VCaP (cell line): ENCODE measurements at regions not wholly inside any gene's neighbourhood (a gene's known extent, or its start where the extent isn't known, plus 50 kb on each side); places are given as distances from the start of the nearest gene placed in this dataset.

Source experiments
- H3K27ac ChIP-seq: fragments of 450-650 bp; 2 replicates; pipeline ENCODE4 v1.5.1; 2017
- TF ChIP-seq, protein P1 (sequence below): fragments of 450-650 bp; conservative IDR thresholded peaks from 2 replicates; pipeline ENCODE4 v1.5.1; 2017; ENCODE audit warnings: mild to moderate bottlenecking, moderate library complexity

DNA sequence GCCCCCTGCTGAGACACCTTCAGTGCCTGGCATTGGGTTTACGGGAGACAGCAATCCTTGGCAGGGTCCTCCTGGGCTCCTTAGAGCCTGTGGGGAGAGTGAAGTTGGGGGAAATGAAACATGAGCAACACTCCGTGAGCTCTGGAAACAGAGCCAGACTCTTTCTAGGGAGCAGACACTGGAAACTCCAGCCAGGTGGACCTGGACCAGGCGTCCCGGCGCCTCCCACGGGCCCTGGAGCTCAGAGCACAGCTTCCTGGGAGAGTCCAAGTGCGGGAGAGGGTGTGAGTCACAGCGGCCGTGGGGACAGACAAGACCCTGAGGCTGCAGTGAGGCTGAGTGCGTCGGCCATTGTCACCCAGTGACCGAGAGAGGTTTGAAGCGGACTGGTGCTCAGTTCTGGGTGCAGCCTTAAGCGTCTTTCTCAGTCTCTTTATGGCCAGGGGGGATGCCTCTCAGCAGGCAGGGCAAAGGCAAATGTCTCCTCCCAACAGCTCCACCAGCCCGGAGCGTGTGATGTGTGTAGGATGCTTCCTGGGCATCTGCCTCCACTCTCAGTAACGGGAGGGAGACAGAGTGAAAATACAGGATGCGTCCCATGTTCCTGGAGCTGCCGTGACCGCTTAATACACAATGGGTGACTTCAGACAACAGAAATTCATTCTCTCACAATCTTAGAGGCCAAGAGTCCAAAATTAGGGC, 399.2 kb downstream of the SHANK2 start:
- TF ChIP-seq, protein P1, sequence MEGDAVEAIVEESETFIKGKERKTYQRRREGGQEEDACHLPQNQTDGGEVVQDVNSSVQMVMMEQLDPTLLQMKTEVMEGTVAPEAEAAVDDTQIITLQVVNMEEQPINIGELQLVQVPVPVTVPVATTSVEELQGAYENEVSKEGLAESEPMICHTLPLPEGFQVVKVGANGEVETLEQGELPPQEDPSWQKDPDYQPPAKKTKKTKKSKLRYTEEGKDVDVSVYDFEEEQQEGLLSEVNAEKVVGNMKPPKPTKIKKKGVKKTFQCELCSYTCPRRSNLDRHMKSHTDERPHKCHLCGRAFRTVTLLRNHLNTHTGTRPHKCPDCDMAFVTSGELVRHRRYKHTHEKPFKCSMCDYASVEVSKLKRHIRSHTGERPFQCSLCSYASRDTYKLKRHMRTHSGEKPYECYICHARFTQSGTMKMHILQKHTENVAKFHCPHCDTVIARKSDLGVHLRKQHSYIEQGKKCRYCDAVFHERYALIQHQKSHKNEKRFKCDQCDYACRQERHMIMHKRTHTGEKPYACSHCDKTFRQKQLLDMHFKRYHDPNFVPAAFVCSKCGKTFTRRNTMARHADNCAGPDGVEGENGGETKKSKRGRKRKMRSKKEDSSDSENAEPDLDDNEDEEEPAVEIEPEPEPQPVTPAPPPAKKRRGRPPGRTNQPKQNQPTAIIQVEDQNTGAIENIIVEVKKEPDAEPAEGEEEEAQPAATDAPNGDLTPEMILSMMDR, result no peak
- H3K27ac ChIP-seq, result no peak overlapping the region

DNA sequence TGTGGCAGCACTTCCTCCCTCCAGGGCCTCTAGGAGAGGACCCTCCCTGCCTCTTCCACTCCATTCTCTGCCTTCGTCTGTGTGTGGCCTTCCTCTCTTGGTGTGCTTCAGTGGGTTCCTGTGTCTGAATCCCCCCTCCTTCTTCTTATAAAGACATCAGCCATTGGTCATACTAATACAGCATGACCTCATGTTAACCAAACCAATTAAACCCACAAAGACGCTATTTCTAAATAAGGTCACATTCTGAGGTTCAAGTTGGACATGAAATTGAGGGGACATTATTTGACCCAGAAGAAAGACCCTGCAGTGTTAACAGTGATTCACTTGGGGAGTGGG, 398.6 kb downstream of the SHANK2 start:
- no peak overlapping the region for H3K27ac ChIP-seq
- TF ChIP-seq, protein P1, result no peak

DNA sequence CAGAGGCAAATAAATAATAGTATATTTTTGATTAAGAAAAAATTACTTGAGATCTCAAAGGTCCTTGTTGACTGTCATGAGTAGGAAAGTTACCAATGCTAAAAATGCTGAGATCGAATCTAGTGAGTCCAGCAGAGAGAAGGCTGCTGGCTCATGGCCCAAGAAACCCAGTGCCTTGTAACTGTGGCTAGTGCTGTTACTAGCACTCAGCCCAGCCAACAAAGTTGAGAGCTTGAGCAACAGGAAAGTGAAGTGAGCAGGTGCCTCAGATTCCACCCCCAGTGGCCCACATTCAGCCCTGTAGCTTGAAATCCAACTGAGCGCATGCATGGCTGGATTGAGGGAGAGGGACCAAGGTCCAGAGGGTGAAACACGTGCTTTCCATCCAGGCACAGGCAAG, 398.2 kb downstream of the SHANK2 start:
- peak overlapping the region; percentile 25; the same call in 1 of the 2 replicates for H3K27ac ChIP-seq
- TF ChIP-seq, protein P1, result no peak

DNA sequence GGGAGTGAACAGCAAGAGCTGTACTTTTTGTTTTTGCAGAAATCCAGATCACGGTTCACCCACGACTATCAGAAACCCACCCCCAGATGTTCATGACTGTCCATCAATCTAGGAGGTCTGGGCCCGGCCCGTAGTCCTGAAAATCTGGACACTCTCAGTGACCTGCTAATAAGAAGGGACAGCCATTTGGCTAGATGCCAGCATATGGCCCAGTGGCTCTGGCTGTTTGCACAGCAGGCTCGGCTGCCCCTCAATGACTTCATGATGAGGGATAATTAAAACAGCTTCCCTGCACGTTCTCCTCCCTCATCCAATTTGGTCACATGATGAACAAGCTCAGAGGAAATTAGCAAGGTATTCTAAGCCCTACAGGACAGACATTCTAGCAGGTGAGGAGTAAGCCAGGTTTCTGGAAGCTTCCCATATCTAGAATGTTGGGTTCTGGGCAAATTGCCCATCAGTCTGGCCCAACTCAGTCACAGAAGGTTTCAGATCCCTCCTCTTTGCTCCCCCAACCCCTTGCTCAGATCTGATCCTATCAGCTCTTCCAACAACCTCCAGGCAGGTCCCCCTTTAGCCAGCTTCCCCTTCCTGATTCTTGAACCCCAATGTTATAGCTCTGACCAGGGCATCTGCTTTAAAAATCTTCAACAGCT, 397.3 kb downstream of the SHANK2 start:
- H3K27ac ChIP-seq, result peak overlapping the region; percentile 25
- TF ChIP-seq, protein P1, result no peak

DNA sequence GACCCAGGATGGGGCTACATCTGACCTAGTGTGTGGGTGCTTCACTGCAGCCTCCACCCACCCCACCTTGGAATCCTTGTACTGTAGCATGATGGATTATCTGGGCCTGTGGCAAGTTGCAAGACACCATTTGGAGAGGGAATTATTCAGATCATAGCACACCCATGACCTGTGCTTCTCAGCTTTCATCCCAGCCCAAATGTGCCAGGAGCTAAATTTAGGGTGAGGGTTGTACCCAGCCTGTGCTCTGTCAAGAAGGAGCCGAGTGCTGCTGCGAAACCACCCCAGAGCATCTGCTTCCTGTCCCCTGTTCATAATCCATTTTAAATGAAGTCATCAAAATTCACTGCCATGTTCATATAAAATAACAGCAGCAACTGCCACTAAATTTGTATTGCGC, 394.5 kb downstream of the SHANK2 start:
- TF ChIP-seq, protein P1, result no peak
- no peak overlapping the region for H3K27ac ChIP-seq

DNA sequence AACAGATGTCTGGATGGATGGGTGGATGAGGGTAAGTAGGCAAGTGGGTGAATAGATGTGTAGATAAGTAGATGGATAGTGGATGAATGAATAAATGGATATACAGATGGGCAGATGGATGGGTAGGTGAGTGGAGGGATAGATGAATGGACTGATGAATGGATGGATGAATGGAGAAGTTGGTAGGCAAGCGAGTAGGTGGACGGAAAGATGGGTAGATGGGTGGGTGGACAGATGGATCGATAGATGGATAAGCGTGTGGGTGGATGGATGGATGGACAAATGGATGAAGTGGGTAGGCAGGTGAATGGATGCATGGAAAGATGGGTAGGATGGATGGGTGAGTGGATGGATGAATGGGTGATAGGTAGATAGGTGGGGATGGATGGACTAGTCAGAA, 393.2 kb downstream of the SHANK2 start:
- TF ChIP-seq, protein P1, result no peak
- H3K27ac ChIP-seq, result no peak overlapping the region

DNA sequence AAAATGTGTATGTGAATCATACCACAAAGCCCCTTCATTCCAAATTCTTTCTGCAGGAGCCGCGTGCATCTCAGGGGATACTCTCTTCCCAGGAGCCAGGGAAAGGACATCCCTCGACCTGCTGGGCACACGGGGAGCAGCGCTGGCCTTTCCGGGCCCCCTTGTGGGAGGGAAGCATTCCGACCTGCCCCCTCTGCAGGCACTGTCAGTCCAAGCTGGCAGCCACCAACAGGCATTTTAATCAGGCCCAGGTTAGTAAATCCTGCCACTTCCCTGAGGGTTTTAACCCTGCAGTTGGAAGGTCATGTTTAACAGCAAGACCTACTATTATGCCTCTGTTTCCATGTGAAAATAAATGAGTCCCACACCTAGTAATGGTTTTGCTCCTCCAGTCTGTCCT, 391.5 kb downstream of the SHANK2 start:
- TF ChIP-seq, protein P1, result no peak
- H3K27ac ChIP-seq, result no peak overlapping the region
